Brain microvascular endothelial cell (primary cell): ENCODE measurements at regions not wholly inside any gene's neighbourhood (a gene's known extent, or its start where the extent isn't known, plus 50 kb on each side); places are given as distances from the start of the nearest gene placed in this dataset.

Source experiments
- DNase-seq: peaks from one replicate; pipeline ENCODE4 v3.0.0-alpha.2; 2020
- H3K27ac ChIP-seq: fragments of 250-450 bp; sonication (Bioruptor Pico); 2 replicates; pipeline ENCODE4 v1.5.1; 2020; ENCODE audit warnings: mild to moderate bottlenecking, moderate library complexity
- H3K27me3 ChIP-seq: fragments of 250-450 bp; sonication (Bioruptor Pico); replicated peaks from 2 replicates; pipeline ENCODE4 v1.5.1; 2020; ENCODE audit warnings: mild to moderate bottlenecking
- H3K36me3 ChIP-seq: fragments of 250-450 bp; sonication (Bioruptor Pico); replicated peaks from 2 replicates; pipeline ENCODE4 v1.5.1; 2020; ENCODE audit warnings: mild to moderate bottlenecking
- H3K4me3 ChIP-seq: 2 replicates; pipeline ENCODE4 v1.5.1; 2011; ENCODE audit warnings: low read depth, mild to moderate bottlenecking, control low read depth, low read length, moderate library complexity
- CTCF ChIP-seq: IDR thresholded peaks from 2 replicates; pipeline ENCODE4 v1.5.1; 2011; ENCODE audit warnings: low read depth, mild to moderate bottlenecking, moderate library complexity, low read length, control low read depth, inconsistent platforms; ENCODE audit errors: missing control alignments
- in situ Hi-C: cut with HindIII; loops from 2 replicates; pipeline ENCODE4 v1.10.0; 2017; ENCODE audit warnings: low sequenced_read_pairs, low pct_ligation_motif_present

GRCh38 chr3:13221491-13222061 is 148.3 kb upstream of the IQSEC1 start:
- Histone ChIP-seq H3K27me3 (no peaks in the 10 kb centered on the region), H3K36me3 (no peaks in the 10 kb centered on the region), H3K27ac (no peak overlapping the region), H3K4me3 (no peak overlapping the region)
- in situ Hi-C loops, result no loop called here
- DNase-seq, result no peak
- no peak for TF ChIP-seq CTCF

GRCh38 chr3:13220991-13221390 is 147.8 kb upstream of the IQSEC1 start:
- no peak for TF ChIP-seq CTCF
- Histone ChIP-seq H3K27me3 (no peaks in the 10 kb centered on the region), H3K4me3 (no peak overlapping the region), H3K27ac (no peak overlapping the region), H3K36me3 (no peaks in the 10 kb centered on the region)
- no peak for DNase-seq
- in situ Hi-C loops, result no loop called here

DNA sequence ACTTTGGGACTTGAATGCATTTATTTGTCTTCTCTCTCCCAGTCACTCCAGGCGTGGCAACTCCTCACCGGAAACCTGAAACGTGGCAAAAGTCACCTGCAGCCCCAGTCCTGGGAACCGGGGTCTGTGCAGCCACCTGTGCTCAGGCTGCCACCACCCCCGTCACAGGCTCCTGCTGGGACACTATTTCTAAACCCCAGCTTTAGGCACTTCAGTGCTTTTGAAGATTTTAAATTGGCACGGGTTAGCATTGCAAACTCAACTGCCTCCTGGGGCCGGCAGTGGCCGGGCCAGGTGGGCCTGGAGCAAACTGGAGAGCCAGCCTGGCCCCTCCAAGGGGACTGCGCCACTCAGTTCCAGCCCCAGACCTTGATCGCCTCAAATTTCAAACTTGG is 146.7 kb upstream of the IQSEC1 start:
- Histone ChIP-seq H3K36me3 (no peaks in the 10 kb centered on the region), H3K27me3 (no peaks in the 10 kb centered on the region), H3K27ac (no peak overlapping the region), H3K4me3 (no peak overlapping the region)
- DNase-seq, result no peak
- TF ChIP-seq CTCF, result no peak
- in situ Hi-C loops, result no loop called here

DNA sequence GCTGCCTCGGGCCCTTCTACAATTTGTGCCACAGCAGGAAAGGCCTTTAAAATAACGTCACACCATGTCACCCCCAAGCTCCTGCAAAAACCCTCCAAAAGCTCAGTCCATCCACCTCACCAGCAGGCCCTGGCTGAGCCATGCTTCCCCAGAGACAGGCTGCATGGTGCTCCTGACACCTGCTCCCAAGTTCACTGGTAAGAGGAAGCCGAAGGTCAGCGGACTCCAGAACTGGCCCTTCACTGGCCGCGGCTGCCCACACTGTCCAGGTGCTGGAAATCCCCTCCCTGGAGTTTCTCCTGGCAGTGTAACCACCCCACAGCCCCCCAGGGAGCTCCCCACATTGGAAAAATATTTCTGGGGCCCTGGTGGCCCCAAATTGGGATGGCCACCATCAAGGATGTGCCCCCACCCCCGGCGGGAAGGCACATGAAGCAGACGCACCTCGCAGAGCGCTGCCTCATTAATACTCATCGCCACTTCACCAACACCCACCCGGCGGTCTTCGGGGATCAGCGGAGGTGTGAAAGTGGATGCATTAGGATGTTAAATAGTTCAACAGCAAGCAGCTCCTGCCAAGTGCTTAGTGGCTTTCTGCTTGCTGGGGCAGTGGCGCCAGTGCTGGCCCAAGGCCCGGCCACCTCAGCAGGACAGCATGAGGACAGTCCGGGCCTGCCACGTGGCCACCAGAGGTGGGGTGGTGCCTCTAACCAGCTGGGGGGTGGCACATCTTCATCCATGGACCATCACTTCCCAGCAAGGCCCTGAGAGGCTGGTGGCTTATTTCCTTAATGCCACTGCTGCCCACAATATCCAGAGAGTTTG is 146.1 kb upstream of the IQSEC1 start:
- in situ Hi-C loops, result no loop called here
- no peaks in the 10 kb centered on the region for H3K27me3 ChIP-seq
- H3K36me3 ChIP-seq, result no peaks in the 10 kb centered on the region
- no peak for DNase-seq
- TF ChIP-seq CTCF, result no peak
- H3K4me3 ChIP-seq, result no peak overlapping the region
- H3K27ac ChIP-seq, result no peak overlapping the region

GRCh38 chr3:13218541-13218908 is 145.3 kb upstream of the IQSEC1 start:
- H3K36me3 ChIP-seq, result no peaks in the 10 kb centered on the region
- in situ Hi-C loops, result no loop called here
- H3K27me3 ChIP-seq, result no peaks in the 10 kb centered on the region
- DNase-seq, result no peak
- H3K4me3 ChIP-seq, result no peak overlapping the region
- TF ChIP-seq CTCF, result no peak
- H3K27ac ChIP-seq, result no peak overlapping the region
